ENCODE measurements at regions not wholly inside any gene's neighbourhood (a gene's known extent, or its start where the extent isn't known, plus 50 kb on each side); places are given as distances from the start of the nearest gene placed in this dataset.

GRCh38 chr4:180840142-180840541, 1403.1 kb upstream of the TENM3 start:
- no peaks in the 10 kb centered on the region for H3K4me1 ChIP-seq
- intact Hi-C loops (cut with DNase I; ENCODE audit: low total_unique reads) (no loop called here), in situ Hi-C loops (cut with MboI; ENCODE audit: low sequenced_read_pairs in 4 of 4) (no loop called here)
- DNase-seq (no peak), ATAC-seq (no peak)
- no peak for TF ChIP-seq POLR2A (IDR thresholded peaks at IDR 0.05)
- TF ChIP-seq CTCF (IDR thresholded peaks at IDR 0.05 in 4 of 5, conservative IDR thresholded peaks at IDR 0.05 in 1 of 5) = no peak
- H3K9me3 ChIP-seq = no peaks in the 10 kb centered on the region
- H3K36me3 ChIP-seq = no peaks in the 10 kb centered on the region
- H3K27me3 ChIP-seq = no peaks in the 10 kb centered on the region
- no peak overlapping the region for H3K27ac ChIP-seq
- no peak overlapping the region for H3K4me3 ChIP-seq

- no peak for DNase-seq
- H3K9me3 ChIP-seq = no peaks in the 10 kb centered on the region
- intact Hi-C loops (cut with DNase I; ENCODE audit: low total_unique reads) = no loop called here
- no peaks in the 10 kb centered on the region for H3K36me3 ChIP-seq
- no peak overlapping the region for H3K4me3 ChIP-seq
- no peaks in the 10 kb centered on the region for H3K4me1 ChIP-seq
- H3K27ac ChIP-seq = no peak overlapping the region
- in situ Hi-C loops (cut with MboI; ENCODE audit: low sequenced_read_pairs in 4 of 4) = no loop called here
- TF ChIP-seq POLR2A (IDR thresholded peaks at IDR 0.05) (no peak), CTCF (IDR thresholded peaks at IDR 0.05 in 4 of 5, conservative IDR thresholded peaks at IDR 0.05 in 1 of 5) (no peak)
- no peaks in the 10 kb centered on the region for H3K27me3 ChIP-seq
- no peak for ATAC-seq
Observed at GRCh38 chr4:180850318-180850940, 1392.8 kb upstream of the TENM3 start.

GRCh38 chr4:180852738-180853137, 1390.5 kb upstream of the TENM3 start:
- H3K27me3 ChIP-seq = no peaks in the 10 kb centered on the region
- no peaks in the 10 kb centered on the region for H3K4me1 ChIP-seq
- in situ Hi-C loops (cut with MboI; ENCODE audit: low sequenced_read_pairs in 4 of 4) (no loop called here), intact Hi-C loops (cut with DNase I; ENCODE audit: low total_unique reads) (no loop called here)
- no peak overlapping the region for H3K4me3 ChIP-seq
- ATAC-seq = no peak
- DNase-seq = no peak
- no peak for TF ChIP-seq POLR2A (IDR thresholded peaks at IDR 0.05)
- no peak overlapping the region for H3K27ac ChIP-seq
- no peaks in the 10 kb centered on the region for H3K36me3 ChIP-seq
- H3K9me3 ChIP-seq = no peaks in the 10 kb centered on the region

- intact Hi-C loops (cut with DNase I; ENCODE audit: low total_unique reads) = no loop called here
- in situ Hi-C loops (cut with MboI; ENCODE audit: low sequenced_read_pairs in 4 of 4) = no loop called here
- H3K9me3 ChIP-seq = no peaks in the 10 kb centered on the region
- no peaks in the 10 kb centered on the region for H3K27me3 ChIP-seq
- no peaks in the 10 kb centered on the region for H3K36me3 ChIP-seq
- TF ChIP-seq POLR2A (IDR thresholded peaks at IDR 0.05) (no peak), CTCF (IDR thresholded peaks at IDR 0.05 in 4 of 5, conservative IDR thresholded peaks at IDR 0.05 in 1 of 5) (no peak)
- DNase-seq (no peak), ATAC-seq (no peak)
- H3K4me3 ChIP-seq = no peak overlapping the region
- no peak overlapping the region for H3K27ac ChIP-seq
- H3K4me1 ChIP-seq = no peaks in the 10 kb centered on the region
Observed at GRCh38 chr4:180855184-180855583, 1388.0 kb upstream of the TENM3 start.

DNA sequence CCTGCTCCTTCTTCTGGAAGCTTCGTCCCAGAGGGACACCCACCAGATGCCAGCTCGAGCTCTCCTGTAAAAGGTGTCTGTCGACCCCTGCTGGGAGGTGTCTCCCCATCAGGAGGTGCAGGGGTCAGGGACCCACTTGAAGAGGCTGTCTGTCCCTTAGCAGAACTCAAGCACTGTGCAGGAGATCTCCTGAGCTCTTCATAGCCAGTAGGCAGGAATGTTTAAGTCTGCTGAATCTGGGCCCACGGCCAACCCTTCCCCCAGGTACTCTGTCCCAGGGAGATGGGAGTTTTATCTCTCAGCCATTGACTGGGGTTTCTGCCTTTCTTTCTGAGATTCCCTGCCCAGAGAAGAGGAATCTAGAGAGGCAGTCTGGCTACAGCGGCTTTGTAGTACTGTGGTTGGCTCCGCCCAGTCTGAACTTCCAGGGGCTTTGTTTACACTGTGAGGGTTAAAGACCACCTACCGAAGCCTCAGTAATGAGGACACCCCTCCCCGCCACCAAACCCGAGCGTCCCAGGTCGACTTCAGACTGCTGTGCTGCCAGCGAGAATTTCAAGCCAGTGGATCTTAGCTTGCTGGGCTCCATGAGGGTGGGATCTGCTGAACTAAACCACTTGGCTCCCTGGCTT, 1383.0 kb upstream of the TENM3 start:
- H3K9me3 ChIP-seq = no peaks in the 10 kb centered on the region
- H3K27ac ChIP-seq = no peak overlapping the region
- TF ChIP-seq CTCF (IDR thresholded peaks at IDR 0.05 in 4 of 5, conservative IDR thresholded peaks at IDR 0.05 in 1 of 5) (no peak), POLR2A (IDR thresholded peaks at IDR 0.05) (no peak)
- DNase-seq (no peak), ATAC-seq (no peak)
- intact Hi-C loops (cut with DNase I; ENCODE audit: low total_unique reads) (no loop called here), in situ Hi-C loops (cut with MboI; ENCODE audit: low sequenced_read_pairs in 4 of 4) (no loop called here)
- no peaks in the 10 kb centered on the region for H3K27me3 ChIP-seq
- no peak overlapping the region for H3K4me3 ChIP-seq
- no peaks in the 10 kb centered on the region for H3K4me1 ChIP-seq
- no peaks in the 10 kb centered on the region for H3K36me3 ChIP-seq

All from gastrocnemius medialis (tissue), 4 donors.